ENCODE measurements at regions not wholly inside any gene's neighbourhood (a gene's known extent, or its start where the extent isn't known, plus 50 kb on each side); places are given as distances from the start of the nearest gene placed in this dataset.

GRCh38 chr1:113194846-113195830, 122.1 kb downstream of the LRIG2 start:
- ChIA-PET CTCF (no interaction called here), POLR2A (ENCODE audit: low non-redundant PET) (no interaction called here)
- Histone ChIP-seq H3K4me1 (ENCODE audit: insufficient read depth, low read length, poor library complexity, severe bottlenecking) (peaks cover 4% of the 10 kb centered on the region), H3K27ac (ENCODE audit: low read depth, low read length, poor library complexity, severe bottlenecking) (no peak overlapping the region), H3K36me3 (ENCODE audit: insufficient read depth, low read length, poor library complexity, severe bottlenecking) (no peaks in the 10 kb centered on the region), H3K27me3 (replicated peaks; ENCODE audit: insufficient read depth, low read depth, low read length, poor library complexity) (no peaks in the 10 kb centered on the region), H3K4me3 (ENCODE audit: low read depth, low read length, poor library complexity, severe bottlenecking) (no peak overlapping the region), H3K9me3 (ENCODE audit: low read depth, low read length, poor library complexity, severe bottlenecking) (no peaks in the 10 kb centered on the region)
- BruUV-seq (replicated peaks): no TSS peak
- intact Hi-C loops (cut with micrococcal nuclease; ENCODE audit: unreplicated experiment): no loop called here
- no peak for DNase-seq (ENCODE audit: low spot score)
- TF ChIP-seq EZH2 (IDR thresholded peaks at IDR 0.05; ENCODE audit: borderline replicate concordance, low read depth, low read length, poor library complexity, severe bottlenecking) (no peak), CTCF (conservative IDR thresholded peaks at IDR 0.05; ENCODE audit: low read depth, low read length) (no peak)

GRCh38 chr1:113197719-113198330, 124.8 kb downstream of the LRIG2 start:
- CTCF ChIA-PET: no interaction called here
- TF ChIP-seq EZH2 (IDR thresholded peaks at IDR 0.05; ENCODE audit: borderline replicate concordance, low read depth, low read length, poor library complexity, severe bottlenecking): no peak
- no peak for TF ChIP-seq CTCF (conservative IDR thresholded peaks at IDR 0.05; ENCODE audit: low read depth, low read length)

GRCh38 chr1:113198806-113199205, 125.8 kb downstream of the LRIG2 start:
- POLR2A ChIA-PET (ENCODE audit: low non-redundant PET): no interaction called here

More at GRCh38 chr1:113197719-113198330, 124.8 kb downstream of the LRIG2 start:
- H3K36me3 ChIP-seq (ENCODE audit: insufficient read depth, low read length, poor library complexity, severe bottlenecking): no peaks in the 10 kb centered on the region
- H3K9me3 ChIP-seq (ENCODE audit: low read depth, low read length, poor library complexity, severe bottlenecking): no peaks in the 10 kb centered on the region
- no peaks in the 10 kb centered on the region for H3K27me3 ChIP-seq (replicated peaks; ENCODE audit: insufficient read depth, low read depth, low read length, poor library complexity)
- POLR2A ChIA-PET (ENCODE audit: low non-redundant PET): interaction anchor here (0.8 kb wide), 1 partner anchor 50 kb away, joined by 3 read pairs; no protein-coding TSS in a partner anchor
- intact Hi-C loops (cut with micrococcal nuclease; ENCODE audit: unreplicated experiment): no loop called here
- H3K27ac ChIP-seq (ENCODE audit: low read depth, low read length, poor library complexity, severe bottlenecking): no peak overlapping the region
- BruUV-seq (replicated peaks): no TSS peak
- no peak for DNase-seq (ENCODE audit: low spot score)
- no peak overlapping the region for H3K4me3 ChIP-seq (ENCODE audit: low read depth, low read length, poor library complexity, severe bottlenecking)
- peaks cover 4% of the 10 kb centered on the region for H3K4me1 ChIP-seq (ENCODE audit: insufficient read depth, low read length, poor library complexity, severe bottlenecking)

More at GRCh38 chr1:113198806-113199205, 125.8 kb downstream of the LRIG2 start:
- no peaks in the 10 kb centered on the region for H3K27me3 ChIP-seq (replicated peaks; ENCODE audit: insufficient read depth, low read depth, low read length, poor library complexity)
- intact Hi-C loops (cut with micrococcal nuclease; ENCODE audit: unreplicated experiment): no loop called here
- no peaks in the 10 kb centered on the region for H3K9me3 ChIP-seq (ENCODE audit: low read depth, low read length, poor library complexity, severe bottlenecking)
- H3K4me3 ChIP-seq (ENCODE audit: low read depth, low read length, poor library complexity, severe bottlenecking): no peak overlapping the region
- CTCF ChIA-PET: no interaction called here
- DNase-seq (ENCODE audit: low spot score): no peak
- BruUV-seq (replicated peaks): no TSS peak
- H3K27ac ChIP-seq (ENCODE audit: low read depth, low read length, poor library complexity, severe bottlenecking): no peak overlapping the region
- H3K36me3 ChIP-seq (ENCODE audit: insufficient read depth, low read length, poor library complexity, severe bottlenecking): no peaks in the 10 kb centered on the region
- peaks cover 4% of the 10 kb centered on the region for H3K4me1 ChIP-seq (ENCODE audit: insufficient read depth, low read length, poor library complexity, severe bottlenecking)
- no peak for TF ChIP-seq CTCF (conservative IDR thresholded peaks at IDR 0.05; ENCODE audit: low read depth, low read length)
- no peak for TF ChIP-seq EZH2 (IDR thresholded peaks at IDR 0.05; ENCODE audit: borderline replicate concordance, low read depth, low read length, poor library complexity, severe bottlenecking)
